Liver (tissue), 8 donors: ENCODE measurements at regions not wholly inside any gene's neighbourhood (a gene's known extent, or its start where the extent isn't known, plus 50 kb on each side); places are given as distances from the start of the nearest gene placed in this dataset.

Experiments used
- DNase-seq: peaks from one replicate; pipeline ENCODE4 v3.0.0-alpha.2; 2017; ENCODE audit warnings: low spot score
- H3K27ac ChIP-seq, 2 donors: one replicate each; pipeline ENCODE4 v1.7.0; 2013; ENCODE audit warnings: inconsistent platforms in 2 of 2, low read length in 2 of 2, control low read depth in 1 of 2, low read depth in 1 of 2, mild to moderate bottlenecking in 1 of 2
- H3K27me3 ChIP-seq, 4 donors: one replicate each; pipeline versions ENCODE4 v1.6.1 to v1.7.0; 2013; ENCODE audit warnings: low read length in 3 of 4, inconsistent platforms in 1 of 4, mild to moderate bottlenecking in 1 of 4, moderate library complexity in 1 of 4; ENCODE audit not compliant: control insufficient read depth in 4 of 4, insufficient read depth in 4 of 4
- H3K36me3 ChIP-seq, 4 donors: one replicate each; pipeline versions ENCODE4 v1.6.1 to v1.7.0; 2013; ENCODE audit warnings: low read length in 3 of 4, mild to moderate bottlenecking in 3 of 4, low read depth in 1 of 4, moderate library complexity in 1 of 4; ENCODE audit not compliant: control insufficient read depth in 4 of 4, insufficient read depth in 3 of 4
- H3K4me1 ChIP-seq, 4 donors: one replicate each; pipeline versions ENCODE4 v1.6.1 to v1.7.0; 2013; ENCODE audit warnings: low read length in 3 of 4, mild to moderate bottlenecking in 3 of 4, moderate library complexity in 1 of 4; ENCODE audit not compliant: control insufficient read depth in 4 of 4, insufficient read depth in 4 of 4
- H3K4me3 ChIP-seq, 3 donors: one replicate each; pipeline versions ENCODE4 v1.6.1 to v1.7.0; 2013; ENCODE audit warnings: low read length in 3 of 3, control low read depth in 1 of 3, low read depth in 1 of 3, mild to moderate bottlenecking in 1 of 3
- H3K9ac ChIP-seq, 2 donors: one replicate each; pipeline ENCODE4 v1.7.0; 2013; ENCODE audit warnings: low read length in 2 of 2, mild to moderate bottlenecking in 2 of 2, moderate library complexity in 2 of 2, control low read depth in 1 of 2, low read depth in 1 of 2
- H3K9me3 ChIP-seq, 4 donors: one replicate each; pipeline versions ENCODE4 v1.6.1 to v1.7.0; 2013; ENCODE audit warnings: low read length in 3 of 4; ENCODE audit not compliant: control insufficient read depth in 4 of 4
- FOXA1 ChIP-seq: IDR thresholded peaks from 2 replicates; pipeline ENCODE4 v1.6.1; 2016; ENCODE audit warnings: antibody characterized with exemption
- FOXA2 ChIP-seq: IDR thresholded peaks from 2 replicates; pipeline ENCODE4 v1.6.1; 2016; ENCODE audit warnings: antibody characterized with exemption
- GABPA ChIP-seq, 2 donors: IDR thresholded peaks in 1 of 2; conservative IDR thresholded peaks in 1 of 2; 2 replicates each; pipeline ENCODE4 v1.6.1; 2016; ENCODE audit warnings: antibody characterized with exemption in 2 of 2, mild to moderate bottlenecking in 1 of 2, moderate library complexity in 1 of 2
- HNF4A ChIP-seq, 2 donors: conservative IDR thresholded peaks; 2 replicates each; pipeline ENCODE4 v1.6.1; 2016; ENCODE audit warnings: antibody characterized with exemption in 2 of 2, mild to moderate bottlenecking in 2 of 2
- HNF4G ChIP-seq: IDR thresholded peaks from 2 replicates; pipeline ENCODE4 v1.6.1; 2016; ENCODE audit warnings: antibody characterized with exemption
- JUND ChIP-seq, 2 donors: IDR thresholded peaks; 2 replicates each; pipeline ENCODE4 v1.6.1; 2016; ENCODE audit warnings: antibody characterized with exemption in 2 of 2
- RAD21 ChIP-seq, 2 donors: IDR thresholded peaks; 2 replicates each; pipeline ENCODE4 v1.6.1; 2016; ENCODE audit warnings: antibody characterized with exemption in 2 of 2, mild to moderate bottlenecking in 2 of 2
- RXRA ChIP-seq, 2 donors: IDR thresholded peaks; 2 replicates each; pipeline ENCODE4 v1.6.1; 2017 to 2018; ENCODE audit warnings: antibody characterized with exemption in 2 of 2, mild to moderate bottlenecking in 1 of 2
- SP1 ChIP-seq: IDR thresholded peaks from 2 replicates; pipeline ENCODE4 v1.6.1; 2018; ENCODE audit warnings: antibody characterized with exemption, mild to moderate bottlenecking
- TAF1 ChIP-seq: conservative IDR thresholded peaks from 2 replicates; pipeline ENCODE4 v1.6.1; 2016; ENCODE audit warnings: antibody characterized with exemption, mild to moderate bottlenecking
- YY1 ChIP-seq: IDR thresholded peaks from 2 replicates; pipeline ENCODE4 v1.6.1; 2016; ENCODE audit warnings: antibody characterized with exemption, mild to moderate bottlenecking
- WGBS: extraction: QIAGEN DNeasy Blood & Tissue Kit; methylation state at CpG from one replicate; pipeline ENCODE4 v1.1.7; 2013; 5-methylcytosine and 5-hydroxymethylcytosine counted together
- TF ChIP-seq, protein P1 (sequence below): IDR thresholded peaks from 2 replicates; pipeline ENCODE4 v1.6.1; 2016; ENCODE audit warnings: antibody characterized with exemption, mild to moderate bottlenecking
- TF ChIP-seq, protein P2 (sequence below): IDR thresholded peaks from 2 replicates; pipeline ENCODE4 v1.6.1; 2016; ENCODE audit warnings: antibody characterized with exemption
- TF ChIP-seq, protein P3 (sequence below): IDR thresholded peaks from 2 replicates; pipeline ENCODE4 v1.6.1; 2016; ENCODE audit warnings: antibody characterized with exemption
- TF ChIP-seq, protein P4 (sequence below): fragments of 150-350 bp; IDR thresholded peaks from 2 replicates; pipeline ENCODE4 v1.5.1; 2017; ENCODE audit warnings: improper control_type of control experiment, low read depth, low read length; ENCODE audit not compliant: missing input control
- donor health status: healthy.
- donor health status: healthy.
- donor health status: healthy.
- donor health status: healthy.
- donor health status: healthy.

DNA sequence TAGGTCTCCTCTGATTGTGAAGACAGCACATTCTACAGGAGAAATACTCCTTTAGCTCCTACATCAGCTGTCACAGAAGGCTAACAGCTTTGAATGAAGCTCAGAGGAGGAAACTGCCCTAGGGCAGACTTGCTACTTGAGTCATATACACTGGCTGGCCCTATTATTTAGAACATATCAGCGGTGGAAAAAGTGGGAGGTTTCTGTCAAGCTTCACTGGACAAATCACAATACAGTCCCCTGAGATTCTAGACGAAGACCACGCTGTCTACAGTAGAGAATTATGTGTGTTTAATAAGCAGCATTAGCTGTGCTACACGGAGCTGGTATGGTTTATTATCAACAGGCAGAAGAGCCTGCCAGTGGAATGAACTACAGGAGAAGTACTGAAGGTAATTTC, 230.9 kb upstream of the FSIP2 start:
- no peak for TF ChIP-seq SP1
- TF ChIP-seq YY1 = no peak
- no peak for TF ChIP-seq RXRA (IDR thresholded peaks at IDR 0.05)
- H3K27me3 ChIP-seq = no peaks in the 10 kb centered on the region
- H3K9ac ChIP-seq = no peak overlapping the region
- no peak for DNase-seq
- no peaks in the 10 kb centered on the region for H3K36me3 ChIP-seq
- no peaks in the 10 kb centered on the region for H3K4me1 ChIP-seq
- WGBS = 71% methylated on average over 4 of the region's 4 CpGs
- H3K4me3 ChIP-seq = peak overlapping the region in 1 of 3 donors; percentile 41
- H3K9me3 ChIP-seq = peaks cover 4 to 30% (median 18%) of the 10 kb centered on the region in 4 donors
- no peak overlapping the region for H3K27ac ChIP-seq

DNA sequence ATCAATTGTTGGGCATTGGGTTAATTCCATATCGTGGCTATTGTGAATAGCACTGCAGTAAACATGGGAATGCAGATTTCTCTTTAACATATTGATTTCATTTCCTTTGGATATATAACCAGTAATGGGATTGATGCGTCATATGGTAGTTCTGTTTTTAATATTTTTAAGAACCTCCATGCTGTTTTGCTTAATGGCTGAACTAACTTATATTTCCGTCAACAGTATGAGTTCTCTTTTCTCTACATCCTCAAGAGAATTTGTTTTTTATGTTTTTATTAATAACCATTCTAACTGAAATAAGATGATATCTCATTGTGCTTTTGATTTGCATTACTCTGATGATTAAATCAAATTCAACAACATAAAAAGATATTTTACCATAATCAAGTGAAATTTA, 228.5 kb upstream of the FSIP2 start:
- H3K27ac ChIP-seq = no peak overlapping the region
- WGBS = 85% methylated on average over 3 of the region's 3 CpGs
- no peaks in the 10 kb centered on the region for H3K36me3 ChIP-seq
- H3K4me1 ChIP-seq = no peaks in the 10 kb centered on the region
- peaks cover 6 to 27% (median 14%) of the 10 kb centered on the region in 4 donors for H3K9me3 ChIP-seq
- DNase-seq = no peak
- H3K9ac ChIP-seq = no peak overlapping the region
- TF ChIP-seq, protein P1, sequence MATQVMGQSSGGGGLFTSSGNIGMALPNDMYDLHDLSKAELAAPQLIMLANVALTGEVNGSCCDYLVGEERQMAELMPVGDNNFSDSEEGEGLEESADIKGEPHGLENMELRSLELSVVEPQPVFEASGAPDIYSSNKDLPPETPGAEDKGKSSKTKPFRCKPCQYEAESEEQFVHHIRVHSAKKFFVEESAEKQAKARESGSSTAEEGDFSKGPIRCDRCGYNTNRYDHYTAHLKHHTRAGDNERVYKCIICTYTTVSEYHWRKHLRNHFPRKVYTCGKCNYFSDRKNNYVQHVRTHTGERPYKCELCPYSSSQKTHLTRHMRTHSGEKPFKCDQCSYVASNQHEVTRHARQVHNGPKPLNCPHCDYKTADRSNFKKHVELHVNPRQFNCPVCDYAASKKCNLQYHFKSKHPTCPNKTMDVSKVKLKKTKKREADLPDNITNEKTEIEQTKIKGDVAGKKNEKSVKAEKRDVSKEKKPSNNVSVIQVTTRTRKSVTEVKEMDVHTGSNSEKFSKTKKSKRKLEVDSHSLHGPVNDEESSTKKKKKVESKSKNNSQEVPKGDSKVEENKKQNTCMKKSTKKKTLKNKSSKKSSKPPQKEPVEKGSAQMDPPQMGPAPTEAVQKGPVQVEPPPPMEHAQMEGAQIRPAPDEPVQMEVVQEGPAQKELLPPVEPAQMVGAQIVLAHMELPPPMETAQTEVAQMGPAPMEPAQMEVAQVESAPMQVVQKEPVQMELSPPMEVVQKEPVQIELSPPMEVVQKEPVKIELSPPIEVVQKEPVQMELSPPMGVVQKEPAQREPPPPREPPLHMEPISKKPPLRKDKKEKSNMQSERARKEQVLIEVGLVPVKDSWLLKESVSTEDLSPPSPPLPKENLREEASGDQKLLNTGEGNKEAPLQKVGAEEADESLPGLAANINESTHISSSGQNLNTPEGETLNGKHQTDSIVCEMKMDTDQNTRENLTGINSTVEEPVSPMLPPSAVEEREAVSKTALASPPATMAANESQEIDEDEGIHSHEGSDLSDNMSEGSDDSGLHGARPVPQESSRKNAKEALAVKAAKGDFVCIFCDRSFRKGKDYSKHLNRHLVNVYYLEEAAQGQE = no peak
- TF ChIP-seq TAF1 (no peak), FOXA2 (no peak), RXRA (IDR thresholded peaks at IDR 0.05) (no peak), HNF4G (no peak), FOXA1 (no peak), RAD21 (IDR thresholded peaks at IDR 0.05) (no peak), YY1 (no peak), GABPA (IDR thresholded peaks at IDR 0.05 in 1 of 2, conservative IDR thresholded peaks at IDR 0.05 in 1 of 2) (no peak), SP1 (no peak), HNF4A (conservative IDR thresholded peaks at IDR 0.05) (no peak), JUND (IDR thresholded peaks at IDR 0.05) (no peak)
- TF ChIP-seq, protein P2, sequence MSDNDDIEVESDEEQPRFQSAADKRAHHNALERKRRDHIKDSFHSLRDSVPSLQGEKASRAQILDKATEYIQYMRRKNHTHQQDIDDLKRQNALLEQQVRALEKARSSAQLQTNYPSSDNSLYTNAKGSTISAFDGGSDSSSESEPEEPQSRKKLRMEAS = no peak
- TF ChIP-seq, protein P3, sequence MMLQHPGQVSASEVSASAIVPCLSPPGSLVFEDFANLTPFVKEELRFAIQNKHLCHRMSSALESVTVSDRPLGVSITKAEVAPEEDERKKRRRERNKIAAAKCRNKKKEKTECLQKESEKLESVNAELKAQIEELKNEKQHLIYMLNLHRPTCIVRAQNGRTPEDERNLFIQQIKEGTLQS = no peak
- peak overlapping the region in 1 of 3 donors; percentile 23 for H3K4me3 ChIP-seq
- no peaks in the 10 kb centered on the region for H3K27me3 ChIP-seq

DNA sequence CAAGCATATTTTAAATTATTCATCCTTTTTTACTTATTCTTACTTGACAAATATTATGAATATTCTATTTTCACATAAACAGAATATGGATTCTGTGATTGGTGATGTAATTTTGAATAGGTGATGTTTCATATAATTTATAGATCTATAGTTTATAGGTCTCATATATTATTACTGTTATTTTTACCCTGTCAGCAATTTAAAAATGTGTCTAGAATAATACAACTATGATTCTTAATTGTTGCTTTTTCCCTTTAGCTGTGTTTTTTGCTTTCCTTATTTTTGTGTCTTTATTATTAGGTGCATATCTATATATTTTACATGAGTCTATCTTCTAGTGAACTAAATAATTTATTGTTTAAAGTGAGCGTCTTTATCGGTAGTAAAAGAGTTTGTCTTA, 226.7 kb upstream of the FSIP2 start:
- Histone ChIP-seq H3K4me1 (no peaks in the 10 kb centered on the region), H3K36me3 (no peaks in the 10 kb centered on the region), H3K27me3 (no peaks in the 10 kb centered on the region), H3K27ac (no peak overlapping the region), H3K9ac (no peak overlapping the region), H3K4me3 (no peak overlapping the region), H3K9me3 (peaks cover 6 to 28% (median 13%) of the 10 kb centered on the region in 4 donors)
- TF ChIP-seq, protein P4, sequence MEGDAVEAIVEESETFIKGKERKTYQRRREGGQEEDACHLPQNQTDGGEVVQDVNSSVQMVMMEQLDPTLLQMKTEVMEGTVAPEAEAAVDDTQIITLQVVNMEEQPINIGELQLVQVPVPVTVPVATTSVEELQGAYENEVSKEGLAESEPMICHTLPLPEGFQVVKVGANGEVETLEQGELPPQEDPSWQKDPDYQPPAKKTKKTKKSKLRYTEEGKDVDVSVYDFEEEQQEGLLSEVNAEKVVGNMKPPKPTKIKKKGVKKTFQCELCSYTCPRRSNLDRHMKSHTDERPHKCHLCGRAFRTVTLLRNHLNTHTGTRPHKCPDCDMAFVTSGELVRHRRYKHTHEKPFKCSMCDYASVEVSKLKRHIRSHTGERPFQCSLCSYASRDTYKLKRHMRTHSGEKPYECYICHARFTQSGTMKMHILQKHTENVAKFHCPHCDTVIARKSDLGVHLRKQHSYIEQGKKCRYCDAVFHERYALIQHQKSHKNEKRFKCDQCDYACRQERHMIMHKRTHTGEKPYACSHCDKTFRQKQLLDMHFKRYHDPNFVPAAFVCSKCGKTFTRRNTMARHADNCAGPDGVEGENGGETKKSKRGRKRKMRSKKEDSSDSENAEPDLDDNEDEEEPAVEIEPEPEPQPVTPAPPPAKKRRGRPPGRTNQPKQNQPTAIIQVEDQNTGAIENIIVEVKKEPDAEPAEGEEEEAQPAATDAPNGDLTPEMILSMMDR = no peak
- TF ChIP-seq FOXA2 = no peak
- WGBS = 92% methylated on average over 2 of the region's 2 CpGs
- DNase-seq = no peak
